ENCODE measurements at regions not wholly inside any gene's neighbourhood (a gene's known extent, or its start where the extent isn't known, plus 50 kb on each side); places are given as distances from the start of the nearest gene placed in this dataset.

DNA sequence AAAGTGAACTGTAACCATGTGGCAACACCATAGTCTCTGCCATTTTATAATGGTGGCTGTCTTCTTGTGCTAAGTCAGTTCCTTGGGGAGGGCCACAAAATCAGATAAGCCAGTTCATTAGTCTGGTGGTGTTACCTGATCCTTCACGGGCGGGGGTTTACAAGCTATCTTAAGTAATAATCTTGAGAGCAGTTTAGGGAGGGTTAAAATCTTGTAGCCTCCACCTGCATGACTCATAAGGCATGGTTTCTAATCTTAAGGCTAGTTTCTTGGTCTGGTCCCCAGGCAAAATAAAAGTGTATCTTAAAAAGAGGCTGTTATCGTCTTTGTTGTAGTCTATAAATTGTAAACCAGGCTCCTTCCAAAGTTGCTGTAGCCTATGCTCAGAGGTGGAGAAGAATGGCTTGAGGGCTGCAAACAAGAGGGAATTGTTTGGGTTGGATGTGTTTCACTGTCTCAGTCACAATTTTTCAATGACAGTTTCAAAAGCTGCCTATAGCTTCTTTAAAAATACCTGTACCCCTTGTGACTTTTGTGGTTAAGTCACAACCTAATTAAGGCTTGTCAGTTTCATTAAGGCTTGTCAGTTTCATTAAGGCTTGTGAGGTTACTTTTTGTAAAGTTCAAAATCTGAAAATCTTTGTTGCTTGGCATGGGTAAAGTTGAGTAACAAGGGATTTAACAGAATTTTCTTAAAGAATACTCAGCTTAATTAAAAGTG lies 135.7 kb downstream of the RPS4Y2 start:
- TF ChIP-seq, protein P1, sequence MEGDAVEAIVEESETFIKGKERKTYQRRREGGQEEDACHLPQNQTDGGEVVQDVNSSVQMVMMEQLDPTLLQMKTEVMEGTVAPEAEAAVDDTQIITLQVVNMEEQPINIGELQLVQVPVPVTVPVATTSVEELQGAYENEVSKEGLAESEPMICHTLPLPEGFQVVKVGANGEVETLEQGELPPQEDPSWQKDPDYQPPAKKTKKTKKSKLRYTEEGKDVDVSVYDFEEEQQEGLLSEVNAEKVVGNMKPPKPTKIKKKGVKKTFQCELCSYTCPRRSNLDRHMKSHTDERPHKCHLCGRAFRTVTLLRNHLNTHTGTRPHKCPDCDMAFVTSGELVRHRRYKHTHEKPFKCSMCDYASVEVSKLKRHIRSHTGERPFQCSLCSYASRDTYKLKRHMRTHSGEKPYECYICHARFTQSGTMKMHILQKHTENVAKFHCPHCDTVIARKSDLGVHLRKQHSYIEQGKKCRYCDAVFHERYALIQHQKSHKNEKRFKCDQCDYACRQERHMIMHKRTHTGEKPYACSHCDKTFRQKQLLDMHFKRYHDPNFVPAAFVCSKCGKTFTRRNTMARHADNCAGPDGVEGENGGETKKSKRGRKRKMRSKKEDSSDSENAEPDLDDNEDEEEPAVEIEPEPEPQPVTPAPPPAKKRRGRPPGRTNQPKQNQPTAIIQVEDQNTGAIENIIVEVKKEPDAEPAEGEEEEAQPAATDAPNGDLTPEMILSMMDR (IDR thresholded peaks at IDR 0.05) = no peak
- no peak for TF ChIP-seq POLR2A (IDR thresholded peaks at IDR 0.05)
